ENCODE measurements at regions not wholly inside any gene's neighbourhood (a gene's known extent, or its start where the extent isn't known, plus 50 kb on each side); places are given as distances from the start of the nearest gene placed in this dataset.
"Not testable (repeated sequence)": the region's sequence is repeated elsewhere in the genome, so short reads cannot be mapped to it uniquely, and the experiment has no call there.

- DNase-seq (ENCODE audit: low read depth): no peak
These were observed 284.0 kb upstream of the PMFBP1 start for GRCh38 chr16:72455743-72456659.

GRCh38 chr16:72453856-72454255, 281.9 kb upstream of the PMFBP1 start:
- not testable (repeated sequence) for DNase-seq (ENCODE audit: low read depth)

DNA sequence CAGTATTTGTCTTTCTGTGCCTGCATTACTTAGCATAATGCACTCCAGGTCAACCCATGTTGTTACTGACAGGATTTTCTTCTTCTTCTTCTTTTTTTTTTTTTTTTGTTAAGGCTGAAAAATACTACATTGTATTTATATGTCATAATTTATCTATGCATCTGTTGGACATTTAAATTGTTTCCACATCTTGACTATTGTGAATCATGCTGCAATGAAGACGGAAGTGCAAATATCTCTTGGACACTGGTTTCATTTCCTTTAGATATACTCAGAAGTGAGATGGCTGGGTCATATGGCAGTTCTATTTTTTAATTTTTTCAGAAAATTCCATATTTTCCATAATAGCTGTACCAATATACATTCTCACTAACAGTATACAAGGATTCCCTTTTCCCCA, 272.7 kb upstream of the PMFBP1 start:
- no peak for DNase-seq (ENCODE audit: low read depth)

GRCh38 chr16:72443809-72444208, 271.9 kb upstream of the PMFBP1 start:
- no peak for DNase-seq (ENCODE audit: low read depth)

GRCh38 chr16:72442385-72443158, 270.6 kb upstream of the PMFBP1 start:
- DNase-seq (ENCODE audit: low read depth): peak; percentile 22

GRCh38 chr16:72437891-72438290, 265.9 kb upstream of the PMFBP1 start:
- no peak for DNase-seq (ENCODE audit: low read depth)

DNA sequence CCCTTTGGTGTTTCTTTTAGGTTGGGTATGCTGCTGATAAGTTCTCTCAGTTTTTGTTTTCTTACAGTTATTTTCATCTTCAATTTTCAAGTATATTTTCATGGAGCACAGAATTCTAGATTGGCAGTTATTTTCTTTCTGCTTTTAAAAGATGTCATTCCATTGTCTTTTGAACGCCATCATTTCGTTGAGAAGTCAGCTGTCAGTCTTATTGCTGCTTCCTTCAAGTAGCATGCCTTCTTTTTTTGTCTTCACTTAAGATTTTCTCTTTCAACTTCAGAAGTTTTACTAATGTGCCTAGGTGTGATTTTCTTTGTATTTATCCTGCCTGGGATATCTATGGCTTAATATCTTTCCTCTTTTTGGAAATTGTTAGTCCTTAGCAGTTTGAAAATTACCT, 262.2 kb upstream of the PMFBP1 start:
- peak; percentile 56 for DNase-seq (ENCODE audit: low read depth)

DNA sequence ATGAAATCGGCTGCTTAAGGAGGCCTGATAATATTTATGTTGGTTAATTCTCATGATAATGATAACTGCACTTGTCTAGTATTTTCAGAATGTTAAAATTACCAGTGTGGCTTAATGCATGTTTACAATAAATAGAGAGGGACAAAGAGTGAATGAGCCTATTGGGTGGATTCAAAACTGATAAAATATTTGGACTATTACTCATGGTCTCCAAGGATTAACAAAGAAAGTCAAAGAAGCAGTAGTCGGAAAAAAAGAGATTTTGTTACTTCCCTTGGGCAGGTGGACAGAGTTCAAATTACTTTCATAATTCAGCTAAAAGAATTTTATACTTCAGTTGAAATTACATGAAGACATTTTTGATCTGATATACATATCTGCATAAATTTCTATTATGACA, 258.2 kb upstream of the PMFBP1 start:
- no peak for DNase-seq (ENCODE audit: low read depth)

DNA sequence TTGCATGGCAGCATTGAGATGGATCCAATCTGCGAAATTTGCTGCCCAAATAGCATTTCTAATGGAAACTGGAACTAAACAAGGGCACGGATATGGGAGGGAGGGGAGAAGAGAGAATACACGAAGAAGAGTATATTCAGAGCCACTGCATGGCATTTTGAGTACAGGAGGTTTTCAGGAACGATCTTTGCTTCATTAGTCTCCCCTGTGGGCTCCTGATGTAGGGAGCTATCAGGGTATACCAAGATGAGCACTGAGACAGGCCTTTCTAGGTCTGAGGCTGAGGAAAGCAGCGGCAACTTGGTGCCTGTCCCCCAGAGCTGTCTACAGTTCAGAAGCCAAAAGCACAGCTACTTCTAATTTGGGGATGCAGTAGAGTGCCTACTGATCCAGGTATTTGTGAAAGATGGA, 257.7 kb upstream of the PMFBP1 start:
- no peak for DNase-seq (ENCODE audit: low read depth)

DNA sequence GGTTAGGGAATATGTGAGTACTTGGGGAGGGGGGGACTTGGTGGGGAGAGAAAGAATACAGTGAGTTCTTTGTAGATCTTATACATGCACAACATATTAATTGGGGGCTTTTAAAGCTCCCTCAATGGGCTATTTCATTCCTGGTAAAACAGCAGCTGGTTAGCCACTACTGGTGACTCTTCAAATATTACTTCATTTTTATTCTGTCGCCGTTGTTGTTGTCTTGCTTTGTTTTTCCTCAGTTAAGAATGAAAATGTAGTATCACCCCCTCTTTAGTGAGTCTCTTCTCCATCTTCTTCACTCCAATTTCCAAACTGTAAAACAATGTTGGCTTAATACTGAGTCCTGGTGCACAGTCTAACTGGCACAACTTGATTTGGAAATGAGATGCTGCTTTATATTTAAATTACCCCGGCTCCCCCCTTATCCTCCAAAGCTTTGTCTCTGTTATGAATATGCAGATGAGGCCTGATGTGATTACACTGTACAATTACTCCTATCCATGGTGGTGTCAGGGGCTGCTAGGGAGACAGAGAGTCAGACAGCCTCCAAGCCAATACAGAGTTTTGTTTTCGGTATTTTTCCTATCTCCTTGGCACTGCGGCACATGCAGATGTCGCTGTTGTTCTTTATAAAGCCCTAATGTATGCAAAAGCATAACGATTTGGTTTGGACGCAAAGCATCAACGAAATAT, 256.9 kb upstream of the PMFBP1 start:
- no peak for DNase-seq (ENCODE audit: low read depth)

- no peak for DNase-seq (ENCODE audit: low read depth)
These were observed 255.9 kb upstream of the PMFBP1 start for GRCh38 chr16:72427783-72428331.

- no peak for DNase-seq (ENCODE audit: low read depth)
These were observed 255.3 kb upstream of the PMFBP1 start for GRCh38 chr16:72427051-72427782.

DNA sequence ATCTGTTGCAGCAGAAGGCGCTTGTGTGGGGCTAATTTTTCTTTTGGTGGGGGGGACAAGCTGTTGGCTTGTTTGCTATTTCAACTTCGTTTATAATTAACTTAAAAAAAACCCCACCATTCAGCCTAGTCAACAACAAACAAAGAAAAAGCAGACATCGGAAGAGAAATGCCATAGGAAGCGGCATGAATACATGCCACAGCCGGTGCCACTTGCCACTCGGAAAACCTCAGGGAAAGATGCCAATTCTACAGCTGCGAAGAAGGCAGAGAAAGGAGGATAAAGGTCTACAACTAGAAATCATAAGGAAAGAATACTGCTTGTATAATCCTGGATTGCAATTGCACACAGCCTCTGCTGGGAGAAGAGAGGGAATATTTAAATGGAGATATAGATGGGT, 254.4 kb upstream of the PMFBP1 start:
- DNase-seq (ENCODE audit: low read depth): no peak

DNA sequence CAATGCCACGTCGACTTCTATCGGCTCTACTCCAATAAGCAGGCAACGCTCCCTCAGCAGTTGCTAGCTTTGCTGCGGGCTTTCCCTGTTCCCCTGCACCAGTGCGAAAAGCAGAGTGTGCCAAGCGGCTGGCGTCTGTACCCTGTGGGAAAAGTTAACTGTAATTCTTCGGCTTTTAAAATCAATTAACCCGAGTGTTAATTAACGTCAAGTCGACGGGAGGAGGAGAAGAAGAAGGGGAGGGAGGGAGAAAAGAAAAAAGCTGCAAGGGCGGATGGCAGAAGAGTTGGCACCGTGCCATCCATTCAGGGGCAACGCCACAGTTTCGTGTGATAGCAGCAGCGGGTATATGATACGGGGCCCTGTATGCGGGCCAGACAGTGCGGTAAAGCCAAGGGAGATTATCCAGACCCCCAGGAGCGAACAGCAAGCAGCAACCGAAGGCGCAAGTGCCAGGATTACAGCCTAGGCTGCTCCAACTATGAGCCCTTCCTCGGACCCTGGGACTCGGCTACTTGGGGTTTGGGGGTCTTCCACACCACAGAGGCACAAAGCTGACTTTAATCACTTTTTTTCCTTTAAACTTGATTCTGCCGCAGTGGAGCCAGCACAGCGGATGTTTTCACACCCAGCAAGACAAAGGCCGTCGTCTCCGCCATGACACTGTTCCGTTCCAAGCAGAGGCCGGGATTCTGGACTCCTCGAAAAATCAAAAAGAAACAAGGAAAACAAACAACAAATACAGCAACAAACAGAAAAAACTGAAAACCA, 253.8 kb upstream of the PMFBP1 start:
- DNase-seq (ENCODE audit: low read depth): no peak

- DNase-seq (ENCODE audit: low read depth): no peak
These were observed 252.8 kb upstream of the PMFBP1 start for GRCh38 chr16:72424757-72425156.

DNA sequence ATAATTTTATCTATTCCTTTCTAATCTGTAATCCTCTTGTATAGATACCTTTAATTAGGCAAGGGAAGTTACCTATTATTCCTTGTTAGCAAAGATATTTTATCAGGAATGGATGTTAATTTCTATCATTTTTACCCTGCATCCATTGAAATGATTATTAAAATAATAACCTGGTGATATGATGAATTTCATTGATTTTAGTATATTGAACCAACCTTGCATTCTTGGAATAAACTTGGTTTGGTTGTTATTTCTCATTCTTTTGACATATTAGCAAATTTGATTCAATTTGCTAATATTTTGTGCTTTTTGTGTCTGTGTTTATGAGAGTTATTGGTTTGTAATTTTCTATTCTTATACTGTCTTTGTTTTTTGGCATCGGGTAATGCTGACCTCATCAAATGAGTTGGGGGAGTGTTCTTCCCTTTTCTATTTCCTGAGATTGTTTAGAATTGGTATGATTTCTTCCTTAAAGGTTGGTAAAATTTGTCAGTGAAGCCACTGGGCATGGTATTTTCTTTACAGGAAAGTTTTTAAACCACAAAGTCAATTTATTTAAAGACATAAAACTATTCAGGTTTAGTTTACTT, 250.4 kb upstream of the PMFBP1 start:
- DNase-seq (ENCODE audit: low read depth): no peak

GRCh38 chr16:72419638-72420037, 247.7 kb upstream of the PMFBP1 start:
- no peak for DNase-seq (ENCODE audit: low read depth)

- no peak for DNase-seq (ENCODE audit: low read depth)
These were observed 243.4 kb upstream of the PMFBP1 start for GRCh38 chr16:72415379-72415778.

DNA sequence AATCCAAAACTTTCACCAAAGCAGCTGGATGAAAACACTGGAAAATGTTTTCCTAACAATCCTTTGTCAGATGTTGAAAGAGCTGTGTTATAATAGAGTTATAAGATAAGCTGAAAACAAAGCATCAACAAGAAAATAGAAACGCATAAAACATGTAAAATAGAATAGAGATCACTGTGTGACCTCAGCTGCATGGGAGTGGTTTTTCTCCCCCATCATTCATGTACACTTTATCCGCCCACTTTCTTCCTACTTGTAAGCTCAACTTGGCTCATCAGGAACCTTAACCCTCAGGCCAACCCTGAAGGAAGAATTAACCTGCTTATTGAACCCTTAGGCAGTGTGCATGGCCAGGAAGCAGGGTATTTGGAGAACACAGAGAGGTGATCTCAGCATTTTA, 238.5 kb upstream of the PMFBP1 start:
- no peak for DNase-seq (ENCODE audit: low read depth)

DNA sequence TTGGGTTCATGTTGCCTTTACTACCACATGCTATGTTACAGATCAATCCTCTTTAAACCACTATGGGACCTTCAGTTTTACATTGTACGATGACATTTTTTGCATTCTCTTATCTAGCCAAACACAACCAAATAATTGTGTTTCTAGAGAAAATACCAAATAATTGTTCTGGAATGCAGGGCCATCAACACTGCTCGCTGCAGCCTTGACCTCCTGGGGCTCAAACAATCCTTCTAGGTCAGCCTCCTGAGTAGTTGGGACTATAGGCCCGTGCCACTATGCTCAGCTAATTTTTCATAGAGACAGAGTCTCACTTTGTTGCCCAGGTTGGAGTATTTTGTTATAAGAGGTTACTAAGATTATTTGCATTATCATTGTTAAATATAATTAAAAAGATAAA, 237.5 kb upstream of the PMFBP1 start:
- no peak for DNase-seq (ENCODE audit: low read depth)
